Endothelial cell of umbilical vein (primary cell): ENCODE measurements at regions not wholly inside any gene's neighbourhood (a gene's known extent, or its start where the extent isn't known, plus 50 kb on each side); places are given as distances from the start of the nearest gene placed in this dataset.

Source experiments
- BruUV-seq: library from RNA; stranded (reverse); fragments of 400-500 nt; replicated peaks from 2 replicates; lab custom pipeline; 2021; lab: Mats Ljungman, UMichigan
- CTCF ChIA-PET: fragments of 300-600, 350-600 bp; sonication (Branson Sonifier 250); formaldehyde crosslinking; loops from one replicate; lab custom pipeline; 2021; ENCODE audit warnings: antibody characterized with exemption, inconsistent platforms; lab: Charles Lee
- POLR2A ChIA-PET: fragments of 300-600, 350-600 bp; sonication (Branson Sonifier 250); formaldehyde crosslinking; loops from one replicate; lab custom pipeline; 2021; ENCODE audit warnings: antibody characterized with exemption, inconsistent platforms; lab: Charles Lee
- DNase-seq: peaks from one replicate; pipeline ENCODE4 v3.0.0-alpha.2; 2011; ENCODE audit warnings: low read depth, low spot score
- FAIRE-seq: peaks from 2 replicates; lab custom pipeline; 2011; peaks lifted over from hg19 to GRCh38; lab: Jason Lieb, UNC
- H2AFZ ChIP-seq: 2 replicates; pipeline ENCODE4 v1.6.0; 2012; ENCODE audit warnings: low read depth, low read length, control low read depth, inconsistent platforms
- H3K27ac ChIP-seq: 2 replicates; pipeline ENCODE4 v1.5.1; 2011; ENCODE audit warnings: low read depth, mild to moderate bottlenecking, control low read depth, low read length, moderate library complexity; ENCODE audit not compliant: insufficient read depth
- H3K27me3 ChIP-seq, 2 experiments: 2 replicates each; pipeline versions ENCODE4 v1.6.0 to v1.6.1; 2011; ENCODE audit warnings: low read length in 2 of 2, mixed read lengths in 1 of 2; ENCODE audit not compliant: control insufficient read depth in 2 of 2, insufficient read depth in 2 of 2
- H3K36me3 ChIP-seq, 2 experiments: 2 replicates in 1 of 2; 3 replicates in 1 of 2; pipeline ENCODE4 v1.5.1; 2011; ENCODE audit warnings: low read length in 2 of 2, mild to moderate bottlenecking in 1 of 2, moderate library complexity in 1 of 2; ENCODE audit not compliant: control insufficient read depth in 2 of 2, insufficient read depth in 2 of 2; ENCODE audit errors: extremely low read depth in 1 of 2
- H3K4me1 ChIP-seq: 3 replicates; pipeline ENCODE4 v1.5.1; 2011; ENCODE audit warnings: mild to moderate bottlenecking, low read length; ENCODE audit not compliant: control insufficient read depth, insufficient read depth; ENCODE audit errors: extremely low read depth
- H3K4me2 ChIP-seq: 2 replicates; pipeline ENCODE4 v1.6.1; 2011; ENCODE audit warnings: low read length, control low read depth, mixed read lengths; ENCODE audit not compliant: insufficient read depth
- H3K4me3 ChIP-seq, 3 experiments: fragments of 200-600 bp in 1 of 3; sonication (generic), shearing (Covaris generic) in 1 of 3; replicated peaks in 1 of 3; 2 replicates each; pipeline ENCODE4 v1.5.1; 2011 to 2016; ENCODE audit warnings: control low read depth in 3 of 3, low read length in 3 of 3, mild to moderate bottlenecking in 2 of 3, inconsistent platforms in 1 of 3, low read depth in 1 of 3, moderate library complexity in 1 of 3; ENCODE audit not compliant: insufficient read depth in 1 of 3
- H3K79me2 ChIP-seq: 2 replicates; pipeline ENCODE4 v1.6.0; 2012; ENCODE audit warnings: low read length, inconsistent platforms; ENCODE audit not compliant: control insufficient read depth, insufficient read depth
- H3K9ac ChIP-seq: replicated peaks from 2 replicates; pipeline ENCODE3; 2011; ENCODE audit warnings: low read length, control low read depth; ENCODE audit not compliant: insufficient read depth; ENCODE audit errors: extremely low read depth
- H3K9me1 ChIP-seq: replicated peaks from 3 replicates; pipeline ENCODE4 v1.6.0; 2011; ENCODE audit warnings: mild to moderate bottlenecking, low read length; ENCODE audit not compliant: control insufficient read depth, insufficient read depth; ENCODE audit errors: extremely low read depth
- H3K9me3 ChIP-seq: replicated peaks from 2 replicates; pipeline ENCODE4 v1.5.1; 2012; ENCODE audit warnings: low read length, inconsistent platforms; ENCODE audit not compliant: control insufficient read depth, insufficient read depth
- H4K20me1 ChIP-seq: replicated peaks from 2 replicates; pipeline ENCODE3; 2011; ENCODE audit warnings: mild to moderate bottlenecking, low read length; ENCODE audit not compliant: control insufficient read depth, insufficient read depth; ENCODE audit errors: extremely low read depth
- EZH2 ChIP-seq: IDR thresholded peaks from 2 replicates; pipeline ENCODE4 v1.6.1; 2012; ENCODE audit warnings: borderline replicate concordance, low read depth, mild to moderate bottlenecking, moderate library complexity, low read length, inconsistent platforms; ENCODE audit not compliant: severe bottlenecking
- FOS ChIP-seq: IDR thresholded peaks from 2 replicates; pipeline ENCODE4 v1.6.1; 2011; ENCODE audit warnings: mild to moderate bottlenecking, low read length, moderate library complexity, borderline replicate concordance; ENCODE audit not compliant: insufficient read depth
- GATA2 ChIP-seq: IDR thresholded peaks from 2 replicates; pipeline ENCODE4 v1.7.0; 2011; ENCODE audit warnings: low read depth, mild to moderate bottlenecking, moderate library complexity, mixed read lengths, low read length; ENCODE audit not compliant: insufficient read length, insufficient read depth
- JUN ChIP-seq: IDR thresholded peaks from 2 replicates; pipeline ENCODE4 v1.6.1; 2011; ENCODE audit warnings: borderline replicate concordance, low read depth; ENCODE audit not compliant: insufficient read length, insufficient read depth
- MYC ChIP-seq: IDR thresholded peaks from one replicate; pipeline ENCODE4 v1.6.1; 2011; ENCODE audit warnings: mild to moderate bottlenecking, low read depth, low read length
- POLR2A ChIP-seq: IDR thresholded peaks from 2 replicates; pipeline ENCODE4 v1.6.1; 2012; ENCODE audit warnings: low read depth, mild to moderate bottlenecking, control low read depth, low read length
- POLR2AphosphoS5 ChIP-seq: IDR thresholded peaks from 2 replicates; pipeline ENCODE4 v1.6.1; 2012; ENCODE audit warnings: low read depth, mild to moderate bottlenecking, control low read depth, low read length, moderate library complexity; ENCODE audit not compliant: insufficient read depth
- dilution Hi-C: fragments of 300-500 bp; cut with MboI; formaldehyde crosslinking; loops from one replicate; pipeline ENCODE4 v1.15.0; 2019; ENCODE audit warnings: low sequenced_read_pairs; ENCODE audit not compliant: extremely low pct_ligation_motif_present
- intact Hi-C: fragments of 100-400 bp; cut with micrococcal nuclease; formaldehyde crosslinking; loops from one replicate; pipeline ENCODE4 v1.10.0; 2022
- TF ChIP-seq, protein P1 (sequence below): IDR thresholded peaks from 2 replicates; pipeline ENCODE4 v1.6.1; 2011; ENCODE audit not compliant: insufficient read depth, insufficient read length
- TF ChIP-seq, protein P2 (sequence below), 2 donors: IDR thresholded peaks; 1 replicate in 1 of 2; 2 replicates in 1 of 2; pipeline ENCODE4 v1.5.1; 2011; ENCODE audit warnings: low read length in 2 of 2, mild to moderate bottlenecking in 2 of 2, moderate library complexity in 2 of 2, control low read depth in 1 of 2, inconsistent platforms in 1 of 2, low read depth in 1 of 2; ENCODE audit not compliant: insufficient read depth in 1 of 2; ENCODE audit errors: extremely low read depth in 1 of 2

DNA sequence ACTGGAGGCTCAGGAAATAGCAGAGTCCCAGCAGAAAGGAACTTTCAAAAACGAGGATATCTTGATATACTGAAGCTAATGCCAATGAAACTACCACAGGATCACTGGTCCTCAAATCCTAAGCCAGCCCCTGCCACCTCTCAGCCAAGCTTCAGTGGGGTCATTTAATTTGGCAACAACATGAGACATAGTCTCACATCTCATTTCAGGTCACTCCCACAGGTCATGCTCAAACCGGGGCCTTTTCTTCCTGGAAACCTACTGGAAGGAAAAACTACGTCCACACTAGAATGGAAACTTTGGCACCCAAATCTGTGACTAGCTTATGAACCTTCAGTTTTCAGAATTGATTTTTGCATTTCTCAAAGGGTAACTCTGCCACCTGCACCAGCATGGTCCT is 61.9 kb upstream of the CYP2D6 start:
- H3K27me3 ChIP-seq, result no peaks in the 10 kb centered on the region
- H3K4me1 ChIP-seq, result peaks cover 3% of the 10 kb centered on the region
- no peak overlapping the region for H3K27ac ChIP-seq
- H3K9me1 ChIP-seq, result no peaks in the 10 kb centered on the region
- CTCF ChIA-PET, result interaction anchor here (1.5 kb wide), 1 partner anchor 19 kb away, joined by 3 read pairs; no protein-coding TSS in a partner anchor
- dilution Hi-C loops, result no loop called here
- H3K9ac ChIP-seq, result no peak overlapping the region
- POLR2A ChIA-PET, result no interaction called here
- H3K79me2 ChIP-seq, result peaks cover 27% of the 10 kb centered on the region
- FAIRE-seq, result no peak
- H3K4me3 ChIP-seq, result no peak overlapping the region
- DNase-seq, result no peak
- no TSS peak for BruUV-seq
- TF ChIP-seq JUN (no peak), POLR2AphosphoS5 (no peak), MYC (no peak), EZH2 (no peak), GATA2 (no peak), POLR2A (no peak), FOS (no peak)
- TF ChIP-seq, protein P1, sequence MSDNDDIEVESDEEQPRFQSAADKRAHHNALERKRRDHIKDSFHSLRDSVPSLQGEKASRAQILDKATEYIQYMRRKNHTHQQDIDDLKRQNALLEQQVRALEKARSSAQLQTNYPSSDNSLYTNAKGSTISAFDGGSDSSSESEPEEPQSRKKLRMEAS, result no peak
- TF ChIP-seq, protein P2, sequence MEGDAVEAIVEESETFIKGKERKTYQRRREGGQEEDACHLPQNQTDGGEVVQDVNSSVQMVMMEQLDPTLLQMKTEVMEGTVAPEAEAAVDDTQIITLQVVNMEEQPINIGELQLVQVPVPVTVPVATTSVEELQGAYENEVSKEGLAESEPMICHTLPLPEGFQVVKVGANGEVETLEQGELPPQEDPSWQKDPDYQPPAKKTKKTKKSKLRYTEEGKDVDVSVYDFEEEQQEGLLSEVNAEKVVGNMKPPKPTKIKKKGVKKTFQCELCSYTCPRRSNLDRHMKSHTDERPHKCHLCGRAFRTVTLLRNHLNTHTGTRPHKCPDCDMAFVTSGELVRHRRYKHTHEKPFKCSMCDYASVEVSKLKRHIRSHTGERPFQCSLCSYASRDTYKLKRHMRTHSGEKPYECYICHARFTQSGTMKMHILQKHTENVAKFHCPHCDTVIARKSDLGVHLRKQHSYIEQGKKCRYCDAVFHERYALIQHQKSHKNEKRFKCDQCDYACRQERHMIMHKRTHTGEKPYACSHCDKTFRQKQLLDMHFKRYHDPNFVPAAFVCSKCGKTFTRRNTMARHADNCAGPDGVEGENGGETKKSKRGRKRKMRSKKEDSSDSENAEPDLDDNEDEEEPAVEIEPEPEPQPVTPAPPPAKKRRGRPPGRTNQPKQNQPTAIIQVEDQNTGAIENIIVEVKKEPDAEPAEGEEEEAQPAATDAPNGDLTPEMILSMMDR (IDR thresholded peaks at IDR 0.05; ENCODE audit: extremely low read depth in 1 of 2, insufficient read depth in 1 of 2, low read depth in 1 of 2, low read length in 2 of 2), result no peak
- H3K4me2 ChIP-seq, result no peak overlapping the region
- H4K20me1 ChIP-seq, result peaks cover 4% of the 10 kb centered on the region
- intact Hi-C loops, result no loop called here
- H2AFZ ChIP-seq, result no peak overlapping the region
- no peaks in the 10 kb centered on the region for H3K36me3 ChIP-seq
- no peaks in the 10 kb centered on the region for H3K9me3 ChIP-seq
